Endothelial cell of umbilical vein (primary cell): ENCODE measurements at regions not wholly inside any gene's neighbourhood (a gene's known extent, or its start where the extent isn't known, plus 50 kb on each side); places are given as distances from the start of the nearest gene placed in this dataset.

ENCODE experiments used
- BruUV-seq: library from RNA; stranded (reverse); fragments of 400-500 nt; replicated peaks from 2 replicates; lab custom pipeline; 2021; lab: Mats Ljungman, UMichigan
- CTCF ChIA-PET: fragments of 300-600, 350-600 bp; sonication (Branson Sonifier 250); formaldehyde crosslinking; loops from one replicate; lab custom pipeline; 2021; ENCODE audit warnings: antibody characterized with exemption, inconsistent platforms; lab: Charles Lee
- POLR2A ChIA-PET: fragments of 300-600, 350-600 bp; sonication (Branson Sonifier 250); formaldehyde crosslinking; loops from one replicate; lab custom pipeline; 2021; ENCODE audit warnings: antibody characterized with exemption, inconsistent platforms; lab: Charles Lee
- DNase-seq: peaks from one replicate; pipeline ENCODE4 v3.0.0-alpha.2; 2011; ENCODE audit warnings: low read depth, low spot score
- FAIRE-seq: peaks from 2 replicates; lab custom pipeline; 2011; peaks lifted over from hg19 to GRCh38; lab: Jason Lieb, UNC
- H2AFZ ChIP-seq: 2 replicates; pipeline ENCODE4 v1.6.0; 2012; ENCODE audit warnings: low read depth, low read length, control low read depth, inconsistent platforms
- H3K27ac ChIP-seq: 2 replicates; pipeline ENCODE4 v1.5.1; 2011; ENCODE audit warnings: low read depth, mild to moderate bottlenecking, control low read depth, low read length, moderate library complexity; ENCODE audit not compliant: insufficient read depth
- H3K27me3 ChIP-seq, 2 experiments: 2 replicates each; pipeline versions ENCODE4 v1.6.0 to v1.6.1; 2011; ENCODE audit warnings: low read length in 2 of 2, mixed read lengths in 1 of 2; ENCODE audit not compliant: control insufficient read depth in 2 of 2, insufficient read depth in 2 of 2
- H3K36me3 ChIP-seq, 2 experiments: 2 replicates in 1 of 2; 3 replicates in 1 of 2; pipeline ENCODE4 v1.5.1; 2011; ENCODE audit warnings: low read length in 2 of 2, mild to moderate bottlenecking in 1 of 2, moderate library complexity in 1 of 2; ENCODE audit not compliant: control insufficient read depth in 2 of 2, insufficient read depth in 2 of 2; ENCODE audit errors: extremely low read depth in 1 of 2
- H3K4me1 ChIP-seq: 3 replicates; pipeline ENCODE4 v1.5.1; 2011; ENCODE audit warnings: mild to moderate bottlenecking, low read length; ENCODE audit not compliant: control insufficient read depth, insufficient read depth; ENCODE audit errors: extremely low read depth
- H3K4me2 ChIP-seq: 2 replicates; pipeline ENCODE4 v1.6.1; 2011; ENCODE audit warnings: low read length, control low read depth, mixed read lengths; ENCODE audit not compliant: insufficient read depth
- H3K4me3 ChIP-seq, 3 experiments: fragments of 200-600 bp in 1 of 3; sonication (generic), shearing (Covaris generic) in 1 of 3; replicated peaks in 1 of 3; 2 replicates each; pipeline ENCODE4 v1.5.1; 2011 to 2016; ENCODE audit warnings: control low read depth in 3 of 3, low read length in 3 of 3, mild to moderate bottlenecking in 2 of 3, inconsistent platforms in 1 of 3, low read depth in 1 of 3, moderate library complexity in 1 of 3; ENCODE audit not compliant: insufficient read depth in 1 of 3
- H3K79me2 ChIP-seq: 2 replicates; pipeline ENCODE4 v1.6.0; 2012; ENCODE audit warnings: low read length, inconsistent platforms; ENCODE audit not compliant: control insufficient read depth, insufficient read depth
- H3K9ac ChIP-seq: replicated peaks from 2 replicates; pipeline ENCODE3; 2011; ENCODE audit warnings: low read length, control low read depth; ENCODE audit not compliant: insufficient read depth; ENCODE audit errors: extremely low read depth
- H3K9me1 ChIP-seq: replicated peaks from 3 replicates; pipeline ENCODE4 v1.6.0; 2011; ENCODE audit warnings: mild to moderate bottlenecking, low read length; ENCODE audit not compliant: control insufficient read depth, insufficient read depth; ENCODE audit errors: extremely low read depth
- H3K9me3 ChIP-seq: replicated peaks from 2 replicates; pipeline ENCODE4 v1.5.1; 2012; ENCODE audit warnings: low read length, inconsistent platforms; ENCODE audit not compliant: control insufficient read depth, insufficient read depth
- H4K20me1 ChIP-seq: replicated peaks from 2 replicates; pipeline ENCODE3; 2011; ENCODE audit warnings: mild to moderate bottlenecking, low read length; ENCODE audit not compliant: control insufficient read depth, insufficient read depth; ENCODE audit errors: extremely low read depth
- CTCF ChIP-seq, 2 donors: IDR thresholded peaks; 1 replicate in 1 of 2; 2 replicates in 1 of 2; pipeline ENCODE4 v1.5.1; 2011; ENCODE audit warnings: low read length in 2 of 2, mild to moderate bottlenecking in 2 of 2, moderate library complexity in 2 of 2, control low read depth in 1 of 2, inconsistent platforms in 1 of 2, low read depth in 1 of 2; ENCODE audit not compliant: insufficient read depth in 1 of 2; ENCODE audit errors: extremely low read depth in 1 of 2
- EZH2 ChIP-seq: IDR thresholded peaks from 2 replicates; pipeline ENCODE4 v1.6.1; 2012; ENCODE audit warnings: borderline replicate concordance, low read depth, mild to moderate bottlenecking, moderate library complexity, low read length, inconsistent platforms; ENCODE audit not compliant: severe bottlenecking
- FOS ChIP-seq: IDR thresholded peaks from 2 replicates; pipeline ENCODE4 v1.6.1; 2011; ENCODE audit warnings: mild to moderate bottlenecking, low read length, moderate library complexity, borderline replicate concordance; ENCODE audit not compliant: insufficient read depth
- GATA2 ChIP-seq: IDR thresholded peaks from 2 replicates; pipeline ENCODE4 v1.7.0; 2011; ENCODE audit warnings: low read depth, mild to moderate bottlenecking, moderate library complexity, mixed read lengths, low read length; ENCODE audit not compliant: insufficient read length, insufficient read depth
- JUN ChIP-seq: IDR thresholded peaks from 2 replicates; pipeline ENCODE4 v1.6.1; 2011; ENCODE audit warnings: borderline replicate concordance, low read depth; ENCODE audit not compliant: insufficient read length, insufficient read depth
- MYC ChIP-seq: IDR thresholded peaks from one replicate; pipeline ENCODE4 v1.6.1; 2011; ENCODE audit warnings: mild to moderate bottlenecking, low read depth, low read length
- POLR2A ChIP-seq: IDR thresholded peaks from 2 replicates; pipeline ENCODE4 v1.6.1; 2012; ENCODE audit warnings: low read depth, mild to moderate bottlenecking, control low read depth, low read length
- POLR2AphosphoS5 ChIP-seq: IDR thresholded peaks from 2 replicates; pipeline ENCODE4 v1.6.1; 2012; ENCODE audit warnings: low read depth, mild to moderate bottlenecking, control low read depth, low read length, moderate library complexity; ENCODE audit not compliant: insufficient read depth
- dilution Hi-C: fragments of 300-500 bp; cut with MboI; formaldehyde crosslinking; loops from one replicate; pipeline ENCODE4 v1.15.0; 2019; ENCODE audit warnings: low sequenced_read_pairs; ENCODE audit not compliant: extremely low pct_ligation_motif_present
- intact Hi-C: fragments of 100-400 bp; cut with micrococcal nuclease; formaldehyde crosslinking; loops from one replicate; pipeline ENCODE4 v1.10.0; 2022
- TF ChIP-seq, protein P1 (sequence below): IDR thresholded peaks from 2 replicates; pipeline ENCODE4 v1.6.1; 2011; ENCODE audit not compliant: insufficient read depth, insufficient read length

DNA sequence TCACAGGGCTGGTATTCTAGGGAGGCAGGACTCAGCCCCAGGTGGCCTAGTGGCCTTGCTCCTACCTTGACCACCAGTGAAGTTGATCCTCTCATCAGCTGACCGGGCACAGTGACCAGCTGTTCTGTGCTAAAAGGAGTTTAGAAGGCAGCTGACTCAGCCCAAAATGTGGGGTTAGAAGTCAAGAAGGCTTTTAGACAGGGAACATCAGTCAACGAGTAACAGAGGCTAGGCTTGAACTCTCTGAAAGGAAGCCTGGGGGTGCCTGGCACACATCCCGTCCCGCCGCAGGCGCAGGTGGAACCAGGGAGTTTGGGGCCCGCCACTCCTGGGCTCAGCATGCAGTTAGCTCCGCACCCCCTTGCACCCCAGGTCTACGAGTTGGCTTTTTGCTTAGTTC lies 114.9 kb upstream of the SLC45A1 start:
- Histone ChIP-seq H3K9ac (no peak overlapping the region), H3K4me3 (no peak overlapping the region), H3K4me2 (no peak overlapping the region), H3K27ac (no peak overlapping the region), H3K36me3 (no peaks in the 10 kb centered on the region), H4K20me1 (no peaks in the 10 kb centered on the region), H2AFZ (no peak overlapping the region), H3K4me1 (peaks cover under 1% of the 10 kb centered on the region), H3K9me3 (no peaks in the 10 kb centered on the region), H3K27me3 (no peaks in the 10 kb centered on the region), H3K9me1 (no peaks in the 10 kb centered on the region), H3K79me2 (no peaks in the 10 kb centered on the region)
- ChIA-PET POLR2A (no interaction called here), CTCF (no interaction called here)
- FAIRE-seq (no peak), DNase-seq (no peak)
- intact Hi-C loops = no loop called here
- no TSS peak for BruUV-seq
- TF ChIP-seq POLR2A (no peak), EZH2 (no peak), MYC (no peak), FOS (no peak), CTCF (IDR thresholded peaks at IDR 0.05; ENCODE audit: extremely low read depth in 1 of 2, insufficient read depth in 1 of 2, low read depth in 1 of 2, low read length in 2 of 2) (no peak), JUN (no peak), POLR2AphosphoS5 (no peak), GATA2 (no peak)
- TF ChIP-seq, protein P1, sequence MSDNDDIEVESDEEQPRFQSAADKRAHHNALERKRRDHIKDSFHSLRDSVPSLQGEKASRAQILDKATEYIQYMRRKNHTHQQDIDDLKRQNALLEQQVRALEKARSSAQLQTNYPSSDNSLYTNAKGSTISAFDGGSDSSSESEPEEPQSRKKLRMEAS = no peak
- dilution Hi-C loops = no loop called here
